Hematopoietic multipotent progenitor cell treated with erythropoietin and hydrocortisone succinate and interleukin-3 and kit ligand, for 4 days (in vitro differentiated cells): ENCODE measurements at regions not wholly inside any gene's neighbourhood (a gene's known extent, or its start where the extent isn't known, plus 50 kb on each side); places are given as distances from the start of the nearest gene placed in this dataset.
"Not testable (repeated sequence)": the region's sequence is repeated elsewhere in the genome, so short reads cannot be mapped to it uniquely, and the experiment has no call there.

Experiments used
- DNase-seq: peaks from one replicate; pipeline ENCODE4 v3.0.0-alpha.2; 2015

GRCh38 chr6:134632982-134633940 lies 315.3 kb upstream of the SGK1 start:
- peak; percentile 90 for DNase-seq

GRCh38 chr6:134632024-134632423 lies 314.1 kb upstream of the SGK1 start:
- DNase-seq = no peak

GRCh38 chr6:134631398-134631924 lies 313.5 kb upstream of the SGK1 start:
- DNase-seq = no peak

- peak; percentile 30 for DNase-seq
Observed at GRCh38 chr6:134630508-134631121, 312.7 kb upstream of the SGK1 start.

- DNase-seq = no peak
Observed at GRCh38 chr6:134628154-134628553, 310.2 kb upstream of the SGK1 start.

- no peak for DNase-seq
Observed at GRCh38 chr6:134627707-134628106, 309.8 kb upstream of the SGK1 start.

GRCh38 chr6:134626589-134626988 lies 308.7 kb upstream of the SGK1 start:
- no peak for DNase-seq

GRCh38 chr6:134626086-134626485 lies 308.2 kb upstream of the SGK1 start:
- no peak for DNase-seq

GRCh38 chr6:134624781-134625180 lies 306.9 kb upstream of the SGK1 start:
- no peak for DNase-seq

GRCh38 chr6:134623401-134623800 lies 305.5 kb upstream of the SGK1 start:
- peak; percentile 18 for DNase-seq

- no peak for DNase-seq
Observed at GRCh38 chr6:134622382-134623173, 304.7 kb upstream of the SGK1 start.

- no peak for DNase-seq
Observed at GRCh38 chr6:134621858-134622257, 303.9 kb upstream of the SGK1 start.

- no peak for DNase-seq
Observed at GRCh38 chr6:134619789-134620188, 301.9 kb upstream of the SGK1 start.

GRCh38 chr6:134619077-134619476 lies 301.2 kb upstream of the SGK1 start:
- no peak for DNase-seq

- no peak for DNase-seq
Observed at GRCh38 chr6:134614606-134615485, 296.9 kb upstream of the SGK1 start.

- DNase-seq = not testable (repeated sequence)
Observed at GRCh38 chr6:134612128-134612527, 294.2 kb upstream of the SGK1 start.

- DNase-seq = no peak
Observed at GRCh38 chr6:134610411-134610810, 292.5 kb upstream of the SGK1 start.

GRCh38 chr6:134609716-134610261 lies 291.9 kb upstream of the SGK1 start:
- DNase-seq = no peak

- no peak for DNase-seq
Observed at GRCh38 chr6:134607411-134607810, 289.5 kb upstream of the SGK1 start.

- no peak for DNase-seq
Observed at GRCh38 chr6:134605034-134605433, 287.1 kb upstream of the SGK1 start.

- DNase-seq = no peak
Observed at GRCh38 chr6:134604014-134604676, 286.2 kb upstream of the SGK1 start.
